Activated CD4-positive, alpha-beta T cell treated with anti-CD3 and anti-CD28 coated beads, Interleukin-2, amount 10 ng/mL, durations not matched to agents 7 days and 5 days (primary cell): ENCODE measurements at regions not wholly inside any gene's neighbourhood (a gene's known extent, or its start where the extent isn't known, plus 50 kb on each side); places are given as distances from the start of the nearest gene placed in this dataset.

Experiments
- CTCF ChIA-PET: fragments of 350-600 bp; sonication (Branson Sonifier 250); formaldehyde crosslinking; loops from one replicate; lab custom pipeline; 2021; ENCODE audit warnings: antibody characterized with exemption; lab: Charles Lee
- POLR2A ChIA-PET: fragments of 350-600 bp; sonication (Branson Sonifier 250); formaldehyde crosslinking; loops from one replicate; lab custom pipeline; 2021; ENCODE audit warnings: antibody characterized with exemption; lab: Charles Lee
- DNase-seq: peaks from one replicate; pipeline ENCODE4 v3.0.0-alpha.2; 2020
- H3K27ac Mint-ChIP-seq: one replicate; pipeline ENCODE4 v1.8.0; 2021; ENCODE audit warnings: mild to moderate bottlenecking, moderate library complexity, mixed read lengths
- H3K27me3 Mint-ChIP-seq: one replicate; pipeline ENCODE4 v1.8.0; 2021; ENCODE audit warnings: mixed read lengths
- H3K36me3 Mint-ChIP-seq: one replicate; pipeline ENCODE4 v1.8.0; 2021; ENCODE audit warnings: low read depth, mixed read lengths
- H3K4me1 Mint-ChIP-seq: one replicate; pipeline ENCODE4 v1.8.0; 2021; ENCODE audit warnings: mixed read lengths
- H3K4me3 Mint-ChIP-seq: one replicate; pipeline ENCODE4 v1.8.0; 2021; ENCODE audit warnings: mild to moderate bottlenecking, moderate library complexity, mixed read lengths
- H3K9me3 Mint-ChIP-seq: one replicate; pipeline ENCODE4 v1.8.0; 2021; ENCODE audit warnings: mixed read lengths

- Mint-ChIP-seq H3K9me3 (no peaks in the 10 kb centered on the region), H3K27ac (no peak overlapping the region), H3K36me3 (no peaks in the 10 kb centered on the region), H3K4me3 (no peak overlapping the region), H3K27me3 (peaks cover 4% of the 10 kb centered on the region), H3K4me1 (peaks cover 9% of the 10 kb centered on the region)
- no peak for DNase-seq
- POLR2A ChIA-PET: no interaction called here
- CTCF ChIA-PET: interaction anchor here (0.6 to 5.6 kb wide), 5 partner anchors 10 to 195 kb away, joined by 3 to 63 read pairs (median 28); no protein-coding TSS in a partner anchor
Observed at GRCh38 chr2:9772035-9772998, 71.0 kb upstream of the TAF1B start.

GRCh38 chr2:9772999-9773902, 70.0 kb upstream of the TAF1B start:
- Mint-ChIP-seq H3K27ac (no peak overlapping the region), H3K4me1 (peaks cover 17% of the 10 kb centered on the region), H3K27me3 (peaks cover 4% of the 10 kb centered on the region), H3K9me3 (no peaks in the 10 kb centered on the region), H3K36me3 (no peaks in the 10 kb centered on the region), H3K4me3 (no peak overlapping the region)
- ChIA-PET POLR2A (no interaction called here), CTCF (interaction anchor here (1.0 to 5.6 kb wide), 3 partner anchors 9 to 27 kb away, joined by 3 to 28 read pairs (median 4); no protein-coding TSS in a partner anchor)
- DNase-seq: no peak

GRCh38 chr2:9773903-9774239, 69.4 kb upstream of the TAF1B start:
- Mint-ChIP-seq H3K9me3 (no peaks in the 10 kb centered on the region), H3K27me3 (peaks cover 4% of the 10 kb centered on the region), H3K4me1 (peaks cover 23% of the 10 kb centered on the region), H3K27ac (no peak overlapping the region), H3K4me3 (no peak overlapping the region), H3K36me3 (no peaks in the 10 kb centered on the region)
- POLR2A ChIA-PET: no interaction called here
- CTCF ChIA-PET: interaction anchor here (1.0 to 5.6 kb wide), 3 partner anchors 8 to 26 kb away, joined by 3 to 28 read pairs (median 4); no protein-coding TSS in a partner anchor
- DNase-seq: no peak

GRCh38 chr2:9774266-9774665, 69.0 kb upstream of the TAF1B start:
- no peak for DNase-seq
- POLR2A ChIA-PET: no interaction called here
- Mint-ChIP-seq H3K27me3 (peaks cover 4% of the 10 kb centered on the region), H3K9me3 (no peaks in the 10 kb centered on the region), H3K27ac (no peak overlapping the region), H3K4me1 (peaks cover 27% of the 10 kb centered on the region), H3K4me3 (no peak overlapping the region), H3K36me3 (no peaks in the 10 kb centered on the region)
- CTCF ChIA-PET: interaction anchor here (0.8 to 1.2 kb wide), 4 partner anchors 8 to 14 kb away, joined by 3 to 4 read pairs (median 3); no protein-coding TSS in a partner anchor

GRCh38 chr2:9775351-9775750, 67.9 kb upstream of the TAF1B start:
- Mint-ChIP-seq H3K4me3 (no peak overlapping the region), H3K27me3 (peaks cover 4% of the 10 kb centered on the region), H3K27ac (no peak overlapping the region), H3K9me3 (no peaks in the 10 kb centered on the region), H3K36me3 (no peaks in the 10 kb centered on the region), H3K4me1 (peaks cover 32% of the 10 kb centered on the region)
- POLR2A ChIA-PET: interaction anchor here (0.6 kb wide), 1 partner anchor 11 kb away, joined by 3 read pairs; no protein-coding TSS in a partner anchor
- CTCF ChIA-PET: interaction anchor here (0.8 to 1.1 kb wide), 2 partner anchors 10 to 27 kb away, joined by 3 read pairs; no protein-coding TSS in a partner anchor
- DNase-seq: no peak

GRCh38 chr2:9775999-9776712, 67.1 kb upstream of the TAF1B start:
- H3K27me3 Mint-ChIP-seq: peaks cover 4% of the 10 kb centered on the region
- no peaks in the 10 kb centered on the region for H3K9me3 Mint-ChIP-seq
- ChIA-PET CTCF (no interaction called here), POLR2A (no interaction called here)
- DNase-seq: no peak
- H3K4me3 Mint-ChIP-seq: no peak overlapping the region
- H3K4me1 Mint-ChIP-seq: peaks cover 37% of the 10 kb centered on the region
- no peaks in the 10 kb centered on the region for H3K36me3 Mint-ChIP-seq
- no peak overlapping the region for H3K27ac Mint-ChIP-seq

GRCh38 chr2:9777081-9777480, 66.2 kb upstream of the TAF1B start:
- CTCF ChIA-PET: interaction anchor here (0.6 to 1.2 kb wide), 5 partner anchors 8 to 320 kb away, joined by 3 to 6 read pairs (median 4); no protein-coding TSS in a partner anchor
- POLR2A ChIA-PET: interaction anchor here (0.6 kb wide), 1 partner anchor 170 kb away, joined by 3 read pairs; no protein-coding TSS in a partner anchor
- Mint-ChIP-seq H3K27me3 (peaks cover 4% of the 10 kb centered on the region), H3K36me3 (no peaks in the 10 kb centered on the region), H3K9me3 (no peaks in the 10 kb centered on the region), H3K4me1 (peaks cover 43% of the 10 kb centered on the region), H3K4me3 (no peak overlapping the region), H3K27ac (no peak overlapping the region)
- no peak for DNase-seq

- no peak for DNase-seq
- ChIA-PET POLR2A (no interaction called here), CTCF (interaction anchor here (0.7 to 2.4 kb wide), 7 partner anchors 8 to 24 kb away, joined by 3 to 6 read pairs (median 4); no protein-coding TSS in a partner anchor)
- H3K27me3 Mint-ChIP-seq: peaks cover 3% of the 10 kb centered on the region
- no peaks in the 10 kb centered on the region for H3K36me3 Mint-ChIP-seq
- no peak overlapping the region for H3K4me3 Mint-ChIP-seq
- peaks cover 52% of the 10 kb centered on the region for H3K4me1 Mint-ChIP-seq
- no peaks in the 10 kb centered on the region for H3K9me3 Mint-ChIP-seq
- H3K27ac Mint-ChIP-seq: peak overlapping the region; percentile 52
Observed at GRCh38 chr2:9778012-9778411, 65.3 kb upstream of the TAF1B start.

- no peaks in the 10 kb centered on the region for H3K36me3 Mint-ChIP-seq
- peak overlapping the region; percentile 67 for H3K27ac Mint-ChIP-seq
- DNase-seq: no peak
- no peak overlapping the region for H3K4me3 Mint-ChIP-seq
- POLR2A ChIA-PET: no interaction called here
- no peaks in the 10 kb centered on the region for H3K27me3 Mint-ChIP-seq
- peaks cover 59% of the 10 kb centered on the region for H3K4me1 Mint-ChIP-seq
- CTCF ChIA-PET: interaction anchor here (0.8 to 2.4 kb wide), 7 partner anchors 8 to 22 kb away, joined by 3 to 6 read pairs (median 3); no protein-coding TSS in a partner anchor
- no peaks in the 10 kb centered on the region for H3K9me3 Mint-ChIP-seq
Observed at GRCh38 chr2:9778471-9779316, 64.6 kb upstream of the TAF1B start.

GRCh38 chr2:9779596-9780264, 63.5 kb upstream of the TAF1B start:
- Mint-ChIP-seq H3K4me1 (peaks cover 60% of the 10 kb centered on the region), H3K27me3 (no peaks in the 10 kb centered on the region), H3K4me3 (peak overlapping the region; percentile 59), H3K9me3 (peaks cover 8% of the 10 kb centered on the region), H3K36me3 (peaks cover 4% of the 10 kb centered on the region), H3K27ac (peak overlapping the region; percentile 82)
- peak; percentile 69 for DNase-seq
- CTCF ChIA-PET: interaction anchor here (0.6 to 2.4 kb wide), 7 partner anchors 8 to 131 kb away, joined by 3 to 6 read pairs (median 4); no protein-coding TSS in a partner anchor
- POLR2A ChIA-PET: no interaction called here
